Panc1 (cell line): ENCODE measurements at regions not wholly inside any gene's neighbourhood (a gene's known extent, or its start where the extent isn't known, plus 50 kb on each side); places are given as distances from the start of the nearest gene placed in this dataset.

Experiments
- ATAC-seq: fragments of 200-7000 bp; cut with Tn5 transposase; 2 replicates; pipeline ENCODE4 v1.9.1; 2020; ENCODE audit warnings: mild to moderate bottlenecking, moderate library complexity
- BruUV-seq: library from RNA; stranded (reverse); fragments of 400-500 nt; replicated peaks from 2 replicates; lab custom pipeline; 2021; lab: Mats Ljungman, UMichigan
- CTCF ChIA-PET: fragments of 300-600 bp; sonication (Branson Sonifier 250); formaldehyde crosslinking; loops from one replicate; lab custom pipeline; 2022; ENCODE audit warnings: antibody characterized with exemption; lab: Charles Lee
- POLR2A ChIA-PET: fragments of 300-600 bp; sonication (Branson Sonifier 250); formaldehyde crosslinking; loops from one replicate; lab custom pipeline; 2022; ENCODE audit warnings: antibody characterized with exemption; lab: Charles Lee
- DNase-seq: peaks from one replicate; pipeline ENCODE4 v3.0.0-alpha.2; 2010; ENCODE audit warnings: low read depth, low spot score
- H3K27ac ChIP-seq: 2 replicates; pipeline ENCODE4 v1.5.1; 2011; ENCODE audit warnings: mild to moderate bottlenecking, low read length, inconsistent platforms
- H3K27me3 ChIP-seq: fragments of 200-500 bp; sonication (Bioruptor generic); 2 replicates; pipeline ENCODE4 v1.6.0; 2014; ENCODE audit warnings: low read length, inconsistent platforms; ENCODE audit not compliant: control insufficient read depth, insufficient read depth
- H3K36me3 ChIP-seq: fragments of 200-500 bp; sonication (Bioruptor generic); 2 replicates; pipeline ENCODE4 v1.5.1; 2014; ENCODE audit warnings: inconsistent platforms, mild to moderate bottlenecking, low read length, moderate library complexity; ENCODE audit not compliant: control insufficient read depth, insufficient read depth
- H3K4me1 ChIP-seq: 2 replicates; pipeline ENCODE4 v1.5.1; 2011; ENCODE audit warnings: inconsistent platforms, mild to moderate bottlenecking, low read length, moderate library complexity; ENCODE audit not compliant: control insufficient read depth, insufficient read depth
- H3K4me3 ChIP-seq, 2 experiments: 2 replicates each; pipeline ENCODE4 v1.5.1; 2011 to 2012; ENCODE audit warnings: low read depth in 2 of 2, low read length in 2 of 2, mild to moderate bottlenecking in 2 of 2, inconsistent platforms in 1 of 2, moderate library complexity in 1 of 2
- H3K9me3 ChIP-seq: fragments of 200-500 bp; sonication (Bioruptor generic); 2 replicates; pipeline ENCODE4 v1.5.1; 2014; ENCODE audit warnings: low read depth, mild to moderate bottlenecking, inconsistent platforms, low read length, moderate library complexity; ENCODE audit not compliant: control insufficient read depth, insufficient read depth
- CTCF ChIP-seq: fragments of 450-650 bp; IDR thresholded peaks from 2 replicates; pipeline ENCODE4 v1.5.1; 2017; ENCODE audit warnings: mild to moderate bottlenecking
- POLR2AphosphoS5 ChIP-seq: IDR thresholded peaks from 2 replicates; pipeline ENCODE4 v1.6.1; 2012; ENCODE audit warnings: mild to moderate bottlenecking, low read depth, low read length, moderate library complexity
- REST ChIP-seq, 2 experiments: IDR thresholded peaks; 2 replicates each; pipeline ENCODE4 v1.6.1; 2011 to 2012; ENCODE audit warnings: low read depth in 2 of 2, control low read depth in 1 of 2, low read length in 1 of 2, mild to moderate bottlenecking in 1 of 2, moderate library complexity in 1 of 2; ENCODE audit not compliant: insufficient read depth in 1 of 2
- SIN3A ChIP-seq: IDR thresholded peaks from 2 replicates; pipeline ENCODE4 v1.6.1; 2012; ENCODE audit warnings: low read depth, mild to moderate bottlenecking, low read length, moderate library complexity, borderline replicate concordance; ENCODE audit not compliant: insufficient read depth
- TCF7L2 ChIP-seq: IDR thresholded peaks from 2 replicates; pipeline ENCODE4 v1.6.1; 2011; ENCODE audit warnings: mild to moderate bottlenecking, low read depth, low read length, inconsistent platforms
- in situ Hi-C: cut with HindIII; loops from 2 replicates; pipeline ENCODE4 v1.10.0; 2016; ENCODE audit warnings: low sequenced_read_pairs, low pct_unique_long_range_greater_than_20kb
- intact Hi-C: fragments of 100-400 bp; cut with micrococcal nuclease; formaldehyde crosslinking; loops from one replicate; pipeline ENCODE4 v1.10.0; 2022; ENCODE audit not compliant: unreplicated experiment

DNA sequence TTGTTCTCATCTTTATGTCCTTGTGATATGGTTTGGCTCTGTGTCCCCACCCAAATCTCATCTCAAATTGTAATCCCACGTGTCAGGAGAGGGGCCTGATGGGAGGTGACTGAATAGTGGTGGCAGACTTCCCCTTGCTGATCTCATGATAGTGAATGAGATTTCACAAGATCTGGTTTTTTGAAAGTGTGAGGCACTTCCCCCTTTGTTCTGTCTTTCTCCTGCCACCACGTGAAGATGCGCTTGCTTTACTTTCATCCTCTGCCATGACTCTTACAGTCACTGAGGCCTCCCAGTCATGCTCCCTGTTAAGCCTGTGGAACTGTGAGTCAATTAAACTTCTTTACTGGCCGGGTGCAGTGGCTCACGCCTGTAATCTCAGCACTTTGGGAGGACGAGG lies 161.0 kb downstream of the HERPUD2 start:
- DNase-seq (no peak), ATAC-seq (no peak)
- no TSS peak for BruUV-seq
- Histone ChIP-seq H3K27me3 (peaks cover 26% of the 10 kb centered on the region), H3K9me3 (no peaks in the 10 kb centered on the region), H3K36me3 (no peaks in the 10 kb centered on the region), H3K4me3 (no peak overlapping the region), H3K4me1 (no peaks in the 10 kb centered on the region), H3K27ac (no peak overlapping the region)
- in situ Hi-C loops, result no loop called here
- POLR2A ChIA-PET, result no interaction called here
- no peak for TF ChIP-seq SIN3A
- no peak for TF ChIP-seq POLR2AphosphoS5
- TF ChIP-seq REST (IDR thresholded peaks at IDR 0.05; ENCODE audit: insufficient read depth in 1 of 2, low read depth in 2 of 2, low read length in 1 of 2), result no peak
- TF ChIP-seq CTCF, result no peak
- TF ChIP-seq TCF7L2, result no peak
- intact Hi-C loops, result no loop called here
- CTCF ChIA-PET, result no interaction called here

DNA sequence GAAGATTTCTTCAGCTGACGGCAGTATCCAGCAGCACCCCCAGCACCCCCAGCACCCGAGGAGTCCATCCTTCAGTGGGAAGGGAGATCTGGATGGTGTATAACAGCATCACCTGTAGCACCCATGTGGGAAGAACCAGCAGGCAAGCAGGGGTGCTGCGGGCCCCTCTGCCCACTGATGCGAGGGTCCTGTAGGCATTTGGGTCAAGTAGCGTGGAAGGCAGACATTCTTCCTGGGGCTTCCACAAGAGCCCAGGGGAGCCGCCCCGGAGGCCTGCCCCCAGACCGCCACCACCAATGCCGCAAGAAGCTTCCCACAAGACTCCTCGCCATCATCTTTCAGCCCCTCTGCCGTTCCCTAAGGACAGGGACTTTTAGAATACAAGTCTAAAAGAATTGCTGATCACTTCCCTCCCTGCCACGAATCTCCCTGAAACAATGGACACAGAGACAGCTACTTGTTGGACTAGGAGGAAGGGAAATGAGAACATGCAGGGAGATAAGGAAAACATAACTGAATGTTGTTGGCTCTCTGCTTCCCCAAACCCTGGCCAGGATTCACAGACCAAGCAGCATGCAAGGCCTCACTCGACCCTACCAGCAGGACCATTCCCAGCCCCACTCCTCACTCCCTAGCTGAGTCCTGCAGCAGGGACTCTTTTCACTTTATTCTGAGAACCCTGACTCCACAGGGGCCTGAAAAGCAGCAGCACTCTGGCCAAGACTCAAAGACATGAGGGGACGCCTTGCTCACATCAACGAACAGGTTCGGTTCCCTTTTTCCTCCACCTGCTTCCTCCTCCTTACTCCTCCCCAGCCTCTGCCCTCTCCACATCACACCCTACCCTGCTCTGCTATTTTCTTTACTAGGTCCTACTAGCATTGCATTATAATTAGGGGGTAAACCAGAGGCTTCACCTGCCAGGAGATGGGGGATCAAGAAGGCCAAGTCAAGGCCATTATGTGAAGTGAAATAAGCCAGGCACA lies 164.5 kb downstream of the HERPUD2 start:
- no peak overlapping the region for H3K27ac ChIP-seq
- H3K9me3 ChIP-seq, result no peaks in the 10 kb centered on the region
- TF ChIP-seq POLR2AphosphoS5 (no peak), REST (IDR thresholded peaks at IDR 0.05; ENCODE audit: insufficient read depth in 1 of 2, low read depth in 2 of 2, low read length in 1 of 2) (no peak), CTCF (no peak), TCF7L2 (no peak), SIN3A (no peak)
- no peak for DNase-seq
- no TSS peak for BruUV-seq
- POLR2A ChIA-PET, result no interaction called here
- in situ Hi-C loops, result no loop called here
- H3K36me3 ChIP-seq, result no peaks in the 10 kb centered on the region
- intact Hi-C loops, result no loop called here
- peaks cover 31% of the 10 kb centered on the region for H3K27me3 ChIP-seq
- no peaks in the 10 kb centered on the region for H3K4me1 ChIP-seq
- no peak for ATAC-seq
- CTCF ChIA-PET, result no interaction called here
- no peak overlapping the region for H3K4me3 ChIP-seq
